ENCODE measurements at regions not wholly inside any gene's neighbourhood (a gene's known extent, or its start where the extent isn't known, plus 50 kb on each side); places are given as distances from the start of the nearest gene placed in this dataset.

- no peaks in the 10 kb centered on the region for H3K27me3 ChIP-seq (ENCODE audit: control insufficient read depth, insufficient read depth, low read length)
- no peak overlapping the region for H4K91ac ChIP-seq (ENCODE audit: insufficient read depth, low read depth, low read length)
- DNase-seq (no peak), ATAC-seq (ENCODE audit: low read depth) (no peak)
- in situ Hi-C loops (cut with MboI; ENCODE audit: low sequenced_read_pairs) (no loop called here), intact Hi-C loops (cut with micrococcal nuclease) (no loop called here), dilution Hi-C loops (cut with HindIII; ENCODE audit: low sequenced_read_pairs, unreplicated experiment) (no loop called here)
- no peak overlapping the region for H4K5ac ChIP-seq (ENCODE audit: low read depth, low read length)
- POLR2A ChIA-PET (ENCODE audit: unreplicated experiment): no interaction called here
- H3K36me3 ChIP-seq (ENCODE audit: control insufficient read depth, insufficient read depth, low read length): no peaks in the 10 kb centered on the region
- BruUV-seq (replicated peaks): no TSS peak
- H3K4ac ChIP-seq (ENCODE audit: low read depth, low read length): no peak overlapping the region
- no peak overlapping the region for H3K56ac ChIP-seq (ENCODE audit: extremely low read depth, insufficient read depth, low read length)
- H3K4me3 ChIP-seq (ENCODE audit: insufficient read depth, low read depth, low read length): no peak overlapping the region
- no CpG with 5 or more reads among the region's 2 CpGs for WGBS, 2 experiments (ENCODE audit: extremely low coverage in 2 of 2, insufficient read length in 1 of 2)
- no peak overlapping the region for H2BK20ac ChIP-seq (ENCODE audit: low read depth, low read length)
- CTCF ChIA-PET: no interaction called here
- no peaks in the 10 kb centered on the region for H4K20me1 ChIP-seq (ENCODE audit: insufficient read depth, low read length)
- H2AK9ac ChIP-seq (replicated peaks; ENCODE audit: low read depth, low read length, poor library complexity): no peak overlapping the region
- H3K14ac ChIP-seq (replicated peaks; ENCODE audit: low read depth, low read length): no peak overlapping the region
- no peak overlapping the region for H2AFZ ChIP-seq (replicated peaks; ENCODE audit: low read length, poor library complexity)
- no peak overlapping the region for H3K27ac ChIP-seq (ENCODE audit: insufficient read depth, low read length)
- no peak overlapping the region for H3K9ac ChIP-seq (ENCODE audit: low read depth, low read length)
- H3K79me1 ChIP-seq (ENCODE audit: low read depth in 1 of 2, low read length in 2 of 2): no peaks in the 10 kb centered on the region
- H2AK5ac ChIP-seq (ENCODE audit: low read depth, low read length): no peak overlapping the region
- TF ChIP-seq CEBPB (IDR thresholded peaks at IDR 0.05; ENCODE audit: low read depth, low read length) (no peak), FOS (IDR thresholded peaks at IDR 0.05; ENCODE audit: low read depth, low read length) (no peak), RFX5 (IDR thresholded peaks at IDR 0.05; ENCODE audit: low read depth, low read length) (no peak), MXI1 (IDR thresholded peaks at IDR 0.05; ENCODE audit: borderline replicate concordance, low read depth, low read length) (no peak), MAFK (IDR thresholded peaks at IDR 0.05; ENCODE audit: low read depth, low read length) (no peak), SMC3 (IDR thresholded peaks at IDR 0.05; ENCODE audit: low read depth, low read length) (no peak), CTCF (conservative IDR thresholded peaks at IDR 0.05; ENCODE audit: low read depth, low read length) (no peak), ELK1 (IDR thresholded peaks at IDR 0.05; ENCODE audit: borderline replicate concordance, low read depth, low read length) (no peak), CHD1 (IDR thresholded peaks at IDR 0.05; ENCODE audit: low read depth, low read length) (no peak), NFE2L2 (IDR thresholded peaks at IDR 0.05; ENCODE audit: low read depth, low read length) (no peak), RAD21 (IDR thresholded peaks at IDR 0.05; ENCODE audit: low read length) (no peak), BHLHE40 (IDR thresholded peaks at IDR 0.05; ENCODE audit: low read depth, low read length) (no peak), MAZ (IDR thresholded peaks at IDR 0.05; ENCODE audit: borderline replicate concordance, low read depth, low read length) (no peak), RCOR1 (IDR thresholded peaks at IDR 0.05; ENCODE audit: insufficient replicate concordance, low read length) (no peak), POLR2A (IDR thresholded peaks at IDR 0.05; ENCODE audit: low read depth, low read length) (no peak)
- TF ChIP-seq, protein P1, sequence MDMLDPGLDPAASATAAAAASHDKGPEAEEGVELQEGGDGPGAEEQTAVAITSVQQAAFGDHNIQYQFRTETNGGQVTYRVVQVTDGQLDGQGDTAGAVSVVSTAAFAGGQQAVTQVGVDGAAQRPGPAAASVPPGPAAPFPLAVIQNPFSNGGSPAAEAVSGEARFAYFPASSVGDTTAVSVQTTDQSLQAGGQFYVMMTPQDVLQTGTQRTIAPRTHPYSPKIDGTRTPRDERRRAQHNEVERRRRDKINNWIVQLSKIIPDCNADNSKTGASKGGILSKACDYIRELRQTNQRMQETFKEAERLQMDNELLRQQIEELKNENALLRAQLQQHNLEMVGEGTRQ (IDR thresholded peaks at IDR 0.05; ENCODE audit: low read depth, low read length): no peak
- H3K9me1 ChIP-seq (ENCODE audit: insufficient read depth, low read length): no peaks in the 10 kb centered on the region; the same call in 1 of the 2 replicates
- H2BK120ac ChIP-seq (ENCODE audit: low read depth, low read length): no peak overlapping the region
- H3K18ac ChIP-seq (ENCODE audit: low read depth, low read length): no peak overlapping the region
- H2BK15ac ChIP-seq (ENCODE audit: low read depth, low read length): no peak overlapping the region
- no peak overlapping the region for H4K8ac ChIP-seq (ENCODE audit: low read depth in 2 of 2, low read length in 2 of 2)
- H3K4me2 ChIP-seq (ENCODE audit: low read depth, low read length): no peak overlapping the region
- no peak overlapping the region for H3K23ac ChIP-seq (ENCODE audit: low read depth, low read length)
- no peak overlapping the region for H2BK5ac ChIP-seq (ENCODE audit: low read depth, low read length, poor library complexity, severe bottlenecking)
- H3K4me1 ChIP-seq (ENCODE audit: control insufficient read depth, insufficient read depth, low read length): no peaks in the 10 kb centered on the region
- no peaks in the 10 kb centered on the region; the same call in 1 of the 2 replicates for H3K9me3 ChIP-seq (ENCODE audit: control insufficient read depth, insufficient read depth, low read length)
Observed at GRCh38 chr6:127058936-127059335, 59.5 kb upstream of the RSPO3 start.
